IPS-15b (cell line): ENCODE measurements at regions not wholly inside any gene's neighbourhood (a gene's known extent, or its start where the extent isn't known, plus 50 kb on each side); places are given as distances from the start of the nearest gene placed in this dataset.

Experiments used
- H3K27me3 ChIP-seq: one replicate; pipeline ENCODE4 v1.6.1; 2013; ENCODE audit warnings: low read length; ENCODE audit not compliant: control insufficient read depth, insufficient read depth
- H3K36me3 ChIP-seq: one replicate; pipeline ENCODE4 v1.6.1; 2013; ENCODE audit warnings: low read length; ENCODE audit not compliant: control insufficient read depth, insufficient read depth
- H3K4me1 ChIP-seq: one replicate; pipeline ENCODE4 v1.6.1; 2013; ENCODE audit warnings: mild to moderate bottlenecking, low read length; ENCODE audit not compliant: control insufficient read depth, insufficient read depth
- H3K4me3 ChIP-seq: one replicate; pipeline ENCODE4 v1.5.1; 2013; ENCODE audit warnings: low read depth, low read length
- H3K9ac ChIP-seq: one replicate; pipeline ENCODE4 v1.6.1; 2013; ENCODE audit warnings: low read depth, mild to moderate bottlenecking, low read length
- H3K9me3 ChIP-seq: one replicate; pipeline ENCODE4 v1.6.1; 2013; ENCODE audit warnings: mild to moderate bottlenecking, low read length; ENCODE audit not compliant: control insufficient read depth, insufficient read depth

- H3K4me1 ChIP-seq: no peaks in the 10 kb centered on the region
- H3K36me3 ChIP-seq: no peaks in the 10 kb centered on the region
- H3K27me3 ChIP-seq: no peaks in the 10 kb centered on the region
- H3K9ac ChIP-seq: no peak overlapping the region
- no peak overlapping the region for H3K4me3 ChIP-seq
- H3K9me3 ChIP-seq: no peaks in the 10 kb centered on the region
Measured at GRCh38 chr15:62791694-62792093, 250.9 kb upstream of the TPM1 start.

GRCh38 chr15:62792986-62793751 lies 249.4 kb upstream of the TPM1 start:
- Histone ChIP-seq H3K4me1 (no peaks in the 10 kb centered on the region), H3K27me3 (no peaks in the 10 kb centered on the region), H3K9ac (no peak overlapping the region), H3K36me3 (peaks cover 8% of the 10 kb centered on the region), H3K9me3 (no peaks in the 10 kb centered on the region), H3K4me3 (no peak overlapping the region)

GRCh38 chr15:62793752-62794144 lies 248.8 kb upstream of the TPM1 start:
- Histone ChIP-seq H3K4me3 (no peak overlapping the region), H3K9ac (no peak overlapping the region), H3K27me3 (no peaks in the 10 kb centered on the region), H3K4me1 (no peaks in the 10 kb centered on the region), H3K9me3 (no peaks in the 10 kb centered on the region), H3K36me3 (peaks cover 8% of the 10 kb centered on the region)

GRCh38 chr15:62795171-62795570 lies 247.4 kb upstream of the TPM1 start:
- no peak overlapping the region for H3K4me3 ChIP-seq
- H3K36me3 ChIP-seq: peaks cover 8% of the 10 kb centered on the region
- no peaks in the 10 kb centered on the region for H3K9me3 ChIP-seq
- no peaks in the 10 kb centered on the region for H3K4me1 ChIP-seq
- H3K27me3 ChIP-seq: no peaks in the 10 kb centered on the region
- H3K9ac ChIP-seq: no peak overlapping the region

GRCh38 chr15:62795700-62796695 lies 246.5 kb upstream of the TPM1 start:
- Histone ChIP-seq H3K4me1 (no peaks in the 10 kb centered on the region), H3K9me3 (no peaks in the 10 kb centered on the region), H3K4me3 (no peak overlapping the region), H3K36me3 (peaks cover 12% of the 10 kb centered on the region), H3K27me3 (no peaks in the 10 kb centered on the region), H3K9ac (no peak overlapping the region)

GRCh38 chr15:62797171-62797570 lies 245.4 kb upstream of the TPM1 start:
- Histone ChIP-seq H3K9me3 (no peaks in the 10 kb centered on the region), H3K9ac (no peak overlapping the region), H3K4me1 (no peaks in the 10 kb centered on the region), H3K27me3 (no peaks in the 10 kb centered on the region), H3K4me3 (no peak overlapping the region), H3K36me3 (peaks cover 12% of the 10 kb centered on the region)

- H3K27me3 ChIP-seq: no peaks in the 10 kb centered on the region
- no peaks in the 10 kb centered on the region for H3K4me1 ChIP-seq
- peaks cover 12% of the 10 kb centered on the region for H3K36me3 ChIP-seq
- H3K4me3 ChIP-seq: no peak overlapping the region
- no peak overlapping the region for H3K9ac ChIP-seq
- no peaks in the 10 kb centered on the region for H3K9me3 ChIP-seq
Measured at GRCh38 chr15:62798536-62798935, 244.0 kb upstream of the TPM1 start.

GRCh38 chr15:62799037-62799436 lies 243.5 kb upstream of the TPM1 start:
- H3K4me1 ChIP-seq: no peaks in the 10 kb centered on the region
- H3K4me3 ChIP-seq: no peak overlapping the region
- no peak overlapping the region for H3K9ac ChIP-seq
- no peaks in the 10 kb centered on the region for H3K27me3 ChIP-seq
- peaks cover 12% of the 10 kb centered on the region for H3K36me3 ChIP-seq
- H3K9me3 ChIP-seq: no peaks in the 10 kb centered on the region

GRCh38 chr15:62799919-62800318 lies 242.6 kb upstream of the TPM1 start:
- H3K27me3 ChIP-seq: no peaks in the 10 kb centered on the region
- H3K4me1 ChIP-seq: no peaks in the 10 kb centered on the region
- H3K4me3 ChIP-seq: no peak overlapping the region
- no peak overlapping the region for H3K9ac ChIP-seq
- no peaks in the 10 kb centered on the region for H3K9me3 ChIP-seq
- H3K36me3 ChIP-seq: peaks cover 12% of the 10 kb centered on the region

GRCh38 chr15:62802612-62803011 lies 239.9 kb upstream of the TPM1 start:
- Histone ChIP-seq H3K36me3 (peaks cover 9% of the 10 kb centered on the region), H3K9ac (no peak overlapping the region), H3K27me3 (peaks cover 6% of the 10 kb centered on the region), H3K4me3 (no peak overlapping the region), H3K9me3 (no peaks in the 10 kb centered on the region), H3K4me1 (peaks cover 3% of the 10 kb centered on the region)

GRCh38 chr15:62803856-62804400 lies 238.6 kb upstream of the TPM1 start:
- Histone ChIP-seq H3K9ac (no peak overlapping the region), H3K9me3 (no peaks in the 10 kb centered on the region), H3K4me1 (peaks cover 10% of the 10 kb centered on the region), H3K4me3 (no peak overlapping the region), H3K36me3 (peaks cover 4% of the 10 kb centered on the region), H3K27me3 (peaks cover 9% of the 10 kb centered on the region)
